GM12873 (cell line): ENCODE measurements at regions not wholly inside any gene's neighbourhood (a gene's known extent, or its start where the extent isn't known, plus 50 kb on each side); places are given as distances from the start of the nearest gene placed in this dataset.

ENCODE experiments used
- CTCF ChIP-seq: IDR thresholded peaks from 2 replicates; pipeline ENCODE4 v1.5.1; 2012; ENCODE audit warnings: low read depth, mild to moderate bottlenecking, moderate library complexity, low read length, control low read depth; ENCODE audit not compliant: insufficient read depth; ENCODE audit errors: missing control alignments

DNA sequence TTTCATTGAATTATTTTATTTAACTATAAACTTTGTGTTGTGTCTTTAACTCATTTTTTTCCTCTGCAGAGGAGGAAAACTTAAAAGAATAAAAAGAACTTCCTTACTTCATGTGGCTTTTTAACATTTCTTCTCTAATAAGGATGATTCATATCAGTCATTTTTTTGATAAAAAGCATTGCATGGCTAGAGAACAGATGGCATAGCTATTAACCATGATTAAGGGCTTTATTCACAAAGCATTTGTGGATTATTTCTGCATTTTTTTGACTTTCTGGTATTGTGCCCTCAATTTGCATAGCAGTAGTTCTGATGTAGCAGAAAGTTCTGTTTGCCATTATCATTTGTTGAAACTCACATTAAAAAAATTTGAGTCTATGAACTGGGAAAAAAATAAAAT is 540.8 kb downstream of the SI start:
- no peak for TF ChIP-seq CTCF

DNA sequence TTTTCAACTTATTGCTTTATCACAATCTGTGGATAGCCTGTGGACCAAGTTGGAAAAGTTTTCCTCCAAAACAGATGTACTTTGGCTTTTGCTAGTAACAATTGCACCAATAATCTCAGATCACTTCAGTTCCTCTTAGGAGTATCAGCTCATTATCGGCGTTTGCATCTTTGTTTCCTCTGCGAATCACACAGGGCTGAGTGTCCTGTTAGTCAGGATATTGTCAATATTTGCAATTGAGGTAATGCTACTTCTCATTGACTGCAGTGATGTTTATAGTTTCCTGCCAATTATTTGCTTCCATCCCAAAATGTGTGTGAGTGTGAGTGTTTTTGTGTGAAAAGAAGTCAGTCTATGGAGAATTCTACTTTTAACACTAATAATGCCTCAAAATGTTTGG is 545.0 kb downstream of the SI start:
- TF ChIP-seq CTCF: no peak

DNA sequence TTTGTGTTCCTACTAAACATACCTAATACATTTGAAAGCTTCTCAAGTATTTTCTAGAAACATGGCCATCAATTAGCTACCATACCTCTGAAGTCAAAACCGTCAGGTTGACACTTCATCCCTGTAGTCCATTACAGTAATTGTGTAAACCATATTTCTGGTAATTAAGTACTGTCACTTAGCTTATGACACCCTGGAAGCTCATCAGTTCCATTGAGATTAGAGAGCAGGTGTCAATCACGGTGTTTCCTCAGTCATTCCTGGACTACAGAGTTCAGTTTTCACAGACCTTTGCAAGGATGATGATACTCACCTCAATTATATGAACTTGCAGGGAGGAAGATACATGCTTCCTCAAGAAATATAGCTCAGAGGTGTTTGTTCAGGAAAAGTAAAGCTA is 552.0 kb downstream of the SI start:
- TF ChIP-seq CTCF: no peak

- no peak for TF ChIP-seq CTCF
Measured at GRCh38 chr3:164524201-164524600, 554.1 kb downstream of the SI start.

DNA sequence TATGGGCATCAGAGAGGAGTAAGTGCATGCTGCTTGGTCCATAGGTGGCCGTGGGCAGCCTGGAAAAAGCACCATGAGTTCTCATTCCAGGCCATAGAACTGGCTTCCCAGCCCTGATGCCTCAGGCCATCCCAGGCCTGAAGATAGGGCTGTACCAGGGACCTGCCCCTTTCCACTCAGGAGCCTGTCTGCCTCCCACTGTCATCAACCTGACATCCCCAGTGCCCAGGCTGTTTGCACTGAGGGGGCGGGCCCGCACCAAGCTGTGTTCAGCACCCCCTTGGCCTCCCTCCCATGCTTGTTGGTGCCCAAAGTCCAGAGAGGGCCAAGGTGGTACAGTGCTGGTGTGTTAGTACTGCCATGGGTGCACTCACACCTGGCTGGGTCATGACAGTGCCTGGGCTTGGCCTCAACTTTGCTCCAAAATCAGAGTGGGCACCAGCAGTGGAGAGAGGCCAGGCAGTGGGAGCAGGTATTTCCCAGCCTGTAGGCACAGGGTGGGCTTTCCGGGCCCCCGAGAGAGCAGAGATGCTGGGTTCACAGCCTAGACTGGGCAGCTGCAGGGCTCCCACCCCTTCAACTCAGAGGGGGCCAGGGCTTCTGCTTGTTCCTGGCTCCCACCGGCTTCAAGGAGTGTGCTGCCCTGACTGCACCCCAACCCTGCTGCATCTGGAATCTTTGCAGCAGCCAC is 556.1 kb downstream of the SI start:
- no peak for TF ChIP-seq CTCF

DNA sequence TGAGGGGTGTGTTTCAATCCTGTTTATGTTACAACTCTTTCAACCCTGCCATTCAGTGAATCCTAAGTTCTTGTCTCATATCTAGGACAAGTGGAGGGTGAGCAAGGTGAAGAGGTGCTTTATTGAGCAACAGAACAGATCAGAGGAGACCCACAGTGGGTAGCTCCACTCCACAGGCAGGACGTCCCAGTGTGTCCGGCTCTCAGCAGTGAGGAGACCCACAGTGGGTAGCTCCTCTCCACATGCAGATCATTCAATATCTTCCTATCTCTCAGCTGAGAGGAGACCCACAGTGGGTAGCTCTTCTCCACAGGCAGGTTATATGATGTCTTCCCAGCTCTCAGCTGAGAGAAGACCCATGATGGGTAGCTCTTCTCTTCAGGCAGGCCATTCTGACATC is 556.7 kb downstream of the SI start:
- TF ChIP-seq CTCF: no peak

DNA sequence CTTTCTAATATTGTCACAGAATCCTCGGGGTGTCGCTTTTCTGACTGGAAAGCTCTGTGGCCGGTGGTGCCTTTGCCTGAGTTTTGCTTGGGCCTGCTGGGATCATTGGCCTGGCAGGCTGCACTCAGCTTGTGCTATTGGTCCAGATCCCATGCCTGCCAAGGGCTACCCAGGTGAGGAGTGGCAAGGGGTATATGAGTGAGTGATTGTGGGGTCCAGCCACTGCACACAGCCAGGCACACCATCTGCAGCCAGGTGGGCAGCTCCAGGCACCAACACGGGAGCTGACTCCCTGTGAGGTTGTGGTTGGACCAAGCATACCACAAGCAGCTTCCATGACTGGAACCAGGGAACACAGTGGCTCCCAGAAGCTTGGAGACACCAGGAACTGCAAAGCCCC is 557.2 kb downstream of the SI start:
- TF ChIP-seq CTCF: no peak
